ENCODE measurements at regions not wholly inside any gene's neighbourhood (a gene's known extent, or its start where the extent isn't known, plus 50 kb on each side); places are given as distances from the start of the nearest gene placed in this dataset.

GRCh38 chr5:89951876-89952275 is 457.7 kb downstream of the CETN3 start:
- H3K9me3 ChIP-seq (replicated peaks in 1 of 2; ENCODE audit: control insufficient read depth in 2 of 2, insufficient read depth in 1 of 2, low read depth in 1 of 2, low read length in 2 of 2) = no peaks in the 10 kb centered on the region
- no peaks in the 10 kb centered on the region for H3K79me1 ChIP-seq (ENCODE audit: low read depth, low read length)
- no peak overlapping the region for H4K91ac ChIP-seq (ENCODE audit: low read depth, low read length, poor library complexity)
- no peak overlapping the region for H2BK15ac ChIP-seq (ENCODE audit: low read length)
- H3K27me3 ChIP-seq (ENCODE audit: control insufficient read depth in 3 of 3, insufficient read depth in 3 of 3, low read depth in 1 of 3, low read length in 3 of 3) = no peaks in the 10 kb centered on the region
- peaks cover 1 to 6% of the 10 kb centered on the region in 2 donors for H3K4me1 ChIP-seq (ENCODE audit: control insufficient read depth in 2 of 2, insufficient read depth in 1 of 2, low read depth in 1 of 2, low read length in 2 of 2)
- no peak overlapping the region for H3K4me2 ChIP-seq (ENCODE audit: insufficient read depth, low read length, poor library complexity, severe bottlenecking)
- H2BK5ac ChIP-seq (ENCODE audit: low read length) = no peak overlapping the region
- no peak overlapping the region for H3K9ac ChIP-seq (ENCODE audit: low read depth, low read length, poor library complexity)
- no peak overlapping the region for H2BK120ac ChIP-seq (ENCODE audit: low read depth, low read length)
- no peak overlapping the region for H3K14ac ChIP-seq (ENCODE audit: low read length)
- H2BK12ac ChIP-seq (ENCODE audit: low read length) = no peak overlapping the region
- no peak overlapping the region for H2AK5ac ChIP-seq (ENCODE audit: low read depth, low read length)
- no peak overlapping the region for H2AFZ ChIP-seq (ENCODE audit: low read length)
- H3K36me3 ChIP-seq (replicated peaks in 1 of 2; ENCODE audit: control insufficient read depth in 2 of 2, insufficient read depth in 2 of 2, low read length in 2 of 2) = no peaks in the 10 kb centered on the region
- H3K27ac ChIP-seq (replicated peaks; ENCODE audit: low read length) = no peak overlapping the region
- no peak overlapping the region for H3K4me3 ChIP-seq (ENCODE audit: low read length in 2 of 2)
- no peak overlapping the region for H3K4ac ChIP-seq (ENCODE audit: low read length)
- no peak overlapping the region for H4K8ac ChIP-seq (ENCODE audit: low read depth, low read length)
- H3K18ac ChIP-seq (ENCODE audit: low read length) = no peak overlapping the region
- no peak for DNase-seq (ENCODE audit: low spot score)
- H3K23ac ChIP-seq (ENCODE audit: low read depth, low read length, poor library complexity) = no peak overlapping the region
- no CpG with 5 or more reads among the region's 2 CpGs for WGBS, 2 donors (ENCODE audit: extremely low coverage in 2 of 2, insufficient read length in 2 of 2, insufficient replicate concordance in 1 of 2)

GRCh38 chr5:89950234-89950633 is 459.3 kb downstream of the CETN3 start:
- no CpG with 5 or more reads among the region's 1 CpG for WGBS, 2 donors (ENCODE audit: extremely low coverage in 2 of 2, insufficient read length in 2 of 2, insufficient replicate concordance in 1 of 2)
- Histone ChIP-seq H3K23ac (ENCODE audit: low read depth, low read length, poor library complexity) (no peak overlapping the region), H3K4me3 (ENCODE audit: low read length in 2 of 2) (no peak overlapping the region), H4K91ac (ENCODE audit: low read depth, low read length, poor library complexity) (no peak overlapping the region), H2BK5ac (ENCODE audit: low read length) (no peak overlapping the region), H3K14ac (ENCODE audit: low read length) (no peak overlapping the region), H3K4me2 (ENCODE audit: insufficient read depth, low read length, poor library complexity, severe bottlenecking) (no peak overlapping the region), H3K27me3 (ENCODE audit: control insufficient read depth in 3 of 3, insufficient read depth in 3 of 3, low read depth in 1 of 3, low read length in 3 of 3) (no peaks in the 10 kb centered on the region), H4K8ac (ENCODE audit: low read depth, low read length) (no peak overlapping the region), H3K79me1 (ENCODE audit: low read depth, low read length) (no peaks in the 10 kb centered on the region), H2BK15ac (ENCODE audit: low read length) (no peak overlapping the region), H3K4me1 (ENCODE audit: control insufficient read depth in 2 of 2, insufficient read depth in 1 of 2, low read depth in 1 of 2, low read length in 2 of 2) (peaks cover 1 to 5% of the 10 kb centered on the region in 2 donors), H2BK120ac (ENCODE audit: low read depth, low read length) (no peak overlapping the region), H3K36me3 (replicated peaks in 1 of 2; ENCODE audit: control insufficient read depth in 2 of 2, insufficient read depth in 2 of 2, low read length in 2 of 2) (no peaks in the 10 kb centered on the region), H3K9me3 (replicated peaks in 1 of 2; ENCODE audit: control insufficient read depth in 2 of 2, insufficient read depth in 1 of 2, low read depth in 1 of 2, low read length in 2 of 2) (no peaks in the 10 kb centered on the region), H3K18ac (ENCODE audit: low read length) (no peak overlapping the region), H2AFZ (ENCODE audit: low read length) (no peak overlapping the region), H2BK12ac (ENCODE audit: low read length) (no peak overlapping the region), H3K9ac (ENCODE audit: low read depth, low read length, poor library complexity) (no peak overlapping the region), H3K4ac (ENCODE audit: low read length) (no peak overlapping the region), H2AK5ac (ENCODE audit: low read depth, low read length) (no peak overlapping the region), H3K27ac (replicated peaks; ENCODE audit: low read length) (no peak overlapping the region)
- no peak for DNase-seq (ENCODE audit: low spot score)

- H2AK5ac ChIP-seq (ENCODE audit: low read depth, low read length) = no peak overlapping the region
- no peak overlapping the region for H3K23ac ChIP-seq (ENCODE audit: low read depth, low read length, poor library complexity)
- H2BK5ac ChIP-seq (ENCODE audit: low read length) = no peak overlapping the region
- DNase-seq (ENCODE audit: low spot score) = no peak
- H3K79me1 ChIP-seq (ENCODE audit: low read depth, low read length) = no peaks in the 10 kb centered on the region
- H4K91ac ChIP-seq (ENCODE audit: low read depth, low read length, poor library complexity) = no peak overlapping the region
- H3K27me3 ChIP-seq (ENCODE audit: control insufficient read depth in 3 of 3, insufficient read depth in 3 of 3, low read depth in 1 of 3, low read length in 3 of 3) = no peaks in the 10 kb centered on the region
- H3K14ac ChIP-seq (ENCODE audit: low read length) = no peak overlapping the region
- H3K9me3 ChIP-seq (replicated peaks in 1 of 2; ENCODE audit: control insufficient read depth in 2 of 2, insufficient read depth in 1 of 2, low read depth in 1 of 2, low read length in 2 of 2) = no peaks in the 10 kb centered on the region
- H2AFZ ChIP-seq (ENCODE audit: low read length) = no peak overlapping the region
- no peak overlapping the region for H2BK12ac ChIP-seq (ENCODE audit: low read length)
- H2BK120ac ChIP-seq (ENCODE audit: low read depth, low read length) = no peak overlapping the region
- H3K4me1 ChIP-seq (ENCODE audit: control insufficient read depth in 2 of 2, insufficient read depth in 1 of 2, low read depth in 1 of 2, low read length in 2 of 2) = no peaks in the 10 kb centered on the region
- H3K4ac ChIP-seq (ENCODE audit: low read length) = no peak overlapping the region
- H3K4me3 ChIP-seq (ENCODE audit: low read length in 2 of 2) = no peak overlapping the region
- no peak overlapping the region for H4K8ac ChIP-seq (ENCODE audit: low read depth, low read length)
- H2BK15ac ChIP-seq (ENCODE audit: low read length) = no peak overlapping the region
- no CpG with 5 or more reads among the region's 1 CpG for WGBS, 2 donors (ENCODE audit: extremely low coverage in 2 of 2, insufficient read length in 2 of 2, insufficient replicate concordance in 1 of 2)
- no peak overlapping the region for H3K27ac ChIP-seq (replicated peaks; ENCODE audit: low read length)
- H3K36me3 ChIP-seq (replicated peaks in 1 of 2; ENCODE audit: control insufficient read depth in 2 of 2, insufficient read depth in 2 of 2, low read length in 2 of 2) = no peaks in the 10 kb centered on the region
- H3K18ac ChIP-seq (ENCODE audit: low read length) = no peak overlapping the region
- no peak overlapping the region for H3K4me2 ChIP-seq (ENCODE audit: insufficient read depth, low read length, poor library complexity, severe bottlenecking)
- H3K9ac ChIP-seq (ENCODE audit: low read depth, low read length, poor library complexity) = no peak overlapping the region
Observed at GRCh38 chr5:89948977-89949376, 460.6 kb downstream of the CETN3 start.

- no peak overlapping the region for H3K9ac ChIP-seq (ENCODE audit: low read depth, low read length, poor library complexity)
- H3K4ac ChIP-seq (ENCODE audit: low read length) = no peak overlapping the region
- H3K4me2 ChIP-seq (ENCODE audit: insufficient read depth, low read length, poor library complexity, severe bottlenecking) = no peak overlapping the region
- H3K4me3 ChIP-seq (ENCODE audit: low read length in 2 of 2) = no peak overlapping the region
- no peak overlapping the region for H2BK12ac ChIP-seq (ENCODE audit: low read length)
- H3K4me1 ChIP-seq (ENCODE audit: control insufficient read depth in 2 of 2, insufficient read depth in 1 of 2, low read depth in 1 of 2, low read length in 2 of 2) = no peaks in the 10 kb centered on the region
- H3K27ac ChIP-seq (replicated peaks; ENCODE audit: low read length) = no peak overlapping the region
- WGBS, 2 donors (ENCODE audit: extremely low coverage in 2 of 2, insufficient read length in 2 of 2, insufficient replicate concordance in 1 of 2) = no CpG with 5 or more reads among the region's 2 CpGs
- H2AFZ ChIP-seq (ENCODE audit: low read length) = no peak overlapping the region
- H3K27me3 ChIP-seq (ENCODE audit: control insufficient read depth in 3 of 3, insufficient read depth in 3 of 3, low read depth in 1 of 3, low read length in 3 of 3) = no peaks in the 10 kb centered on the region
- H2BK120ac ChIP-seq (ENCODE audit: low read depth, low read length) = no peak overlapping the region
- H2BK5ac ChIP-seq (ENCODE audit: low read length) = no peak overlapping the region
- no peak overlapping the region for H2AK5ac ChIP-seq (ENCODE audit: low read depth, low read length)
- no peak overlapping the region for H4K8ac ChIP-seq (ENCODE audit: low read depth, low read length)
- no peak overlapping the region for H4K91ac ChIP-seq (ENCODE audit: low read depth, low read length, poor library complexity)
- no peaks in the 10 kb centered on the region for H3K79me1 ChIP-seq (ENCODE audit: low read depth, low read length)
- H3K36me3 ChIP-seq (replicated peaks in 1 of 2; ENCODE audit: control insufficient read depth in 2 of 2, insufficient read depth in 2 of 2, low read length in 2 of 2) = no peaks in the 10 kb centered on the region
- no peak overlapping the region for H3K18ac ChIP-seq (ENCODE audit: low read length)
- H2BK15ac ChIP-seq (ENCODE audit: low read length) = no peak overlapping the region
- no peak overlapping the region for H3K23ac ChIP-seq (ENCODE audit: low read depth, low read length, poor library complexity)
- no peaks in the 10 kb centered on the region for H3K9me3 ChIP-seq (replicated peaks in 1 of 2; ENCODE audit: control insufficient read depth in 2 of 2, insufficient read depth in 1 of 2, low read depth in 1 of 2, low read length in 2 of 2)
- no peak for DNase-seq (ENCODE audit: low spot score)
- H3K14ac ChIP-seq (ENCODE audit: low read length) = no peak overlapping the region
Observed at GRCh38 chr5:89946916-89947315, 462.6 kb downstream of the CETN3 start.

Measured in neuronal stem cell (in vitro differentiated cells).